Stimulated activated CD4-positive, alpha-beta T cell treated with anti-CD3 and anti-CD28 coated beads, Interleukin-15, amount 100 ng/mL, for 24 hours (primary cell): ENCODE measurements at regions not wholly inside any gene's neighbourhood (a gene's known extent, or its start where the extent isn't known, plus 50 kb on each side); places are given as distances from the start of the nearest gene placed in this dataset.

Experiments used
- DNase-seq: peaks from one replicate; pipeline ENCODE4 v3.0.0-alpha.2; 2020

DNA sequence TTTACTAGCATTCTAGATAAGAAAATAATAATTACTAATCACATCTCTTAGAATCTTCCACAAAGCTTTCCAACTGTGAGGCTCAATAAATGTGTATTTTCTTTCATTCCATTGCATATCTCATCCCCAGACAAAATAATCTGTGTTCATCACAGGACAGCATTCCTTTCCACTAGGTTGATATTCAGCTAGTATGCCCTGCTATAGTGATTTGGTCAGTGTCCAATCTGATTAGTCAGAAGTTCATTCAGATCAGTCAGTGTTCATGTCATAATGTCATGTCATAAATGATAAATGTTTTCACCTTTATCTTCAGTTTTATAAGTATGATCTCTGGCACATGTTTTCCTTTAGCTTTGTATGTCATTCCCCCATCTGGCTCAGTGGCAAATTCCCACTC is 611.4 kb downstream of the KCTD8 start:
- DNase-seq, result no peak

DNA sequence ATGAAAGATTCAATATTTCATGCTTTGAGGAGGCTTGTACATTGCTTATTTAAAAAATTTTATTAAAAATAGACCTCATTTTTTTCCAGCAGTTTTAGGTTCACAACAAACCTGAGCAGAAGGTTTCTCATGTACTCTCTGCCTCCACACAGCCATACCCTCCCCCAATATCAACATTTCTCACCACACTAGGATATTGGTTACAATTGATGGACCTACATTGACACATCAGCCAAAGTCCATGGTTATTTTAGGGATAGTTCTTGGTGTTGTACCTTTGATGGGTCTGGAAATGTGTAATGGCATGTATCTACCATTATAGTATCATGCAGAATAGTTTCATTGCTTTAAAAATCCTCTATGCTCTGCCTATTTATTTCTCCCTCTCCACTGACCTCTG is 611.0 kb downstream of the KCTD8 start:
- DNase-seq, result no peak

DNA sequence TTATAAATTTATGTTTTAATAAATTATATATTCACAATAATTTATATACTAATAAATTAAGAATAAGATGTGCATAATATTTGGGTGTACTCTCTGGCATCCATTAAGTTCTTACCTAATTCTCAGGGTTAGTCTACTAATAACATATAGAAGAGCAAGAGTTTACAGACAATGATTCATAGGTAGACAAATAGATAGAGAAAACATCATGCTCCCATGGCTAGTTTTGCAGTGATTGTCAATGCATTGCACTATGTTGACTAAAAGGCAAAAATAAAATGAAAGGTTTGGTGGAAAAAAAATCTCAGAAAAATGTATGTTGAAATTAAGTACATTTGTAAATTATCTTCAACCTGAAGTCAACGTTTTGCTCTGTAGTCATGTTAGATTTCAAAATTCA is 606.0 kb downstream of the KCTD8 start:
- DNase-seq, result no peak

GRCh38 chr4:43843501-43843900 is 605.1 kb downstream of the KCTD8 start:
- DNase-seq, result no peak

DNA sequence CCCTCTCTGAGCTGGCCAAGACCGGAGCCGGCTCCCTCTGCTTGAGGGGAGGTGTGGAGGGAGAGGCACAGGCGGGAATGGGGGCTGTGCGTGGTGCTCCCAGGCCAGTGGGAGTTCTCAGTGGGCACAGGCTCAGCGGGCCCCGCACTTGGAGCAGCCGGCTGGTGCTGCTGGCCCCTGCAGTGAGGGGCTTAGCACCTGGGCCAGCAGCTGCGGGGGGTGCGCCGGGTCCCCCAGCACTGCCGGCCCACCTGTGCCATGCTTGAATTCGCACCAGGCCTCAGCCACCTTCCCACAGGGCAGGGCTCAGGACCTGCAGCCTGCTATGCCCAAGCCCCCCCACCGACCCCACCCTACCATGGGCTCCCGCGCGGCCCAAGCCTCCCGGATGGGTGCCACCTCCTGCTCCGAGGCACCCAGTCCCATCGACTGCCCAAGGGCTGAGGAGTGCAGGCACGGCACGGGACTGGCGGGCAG is 602.5 kb downstream of the KCTD8 start:
- DNase-seq, result no peak

DNA sequence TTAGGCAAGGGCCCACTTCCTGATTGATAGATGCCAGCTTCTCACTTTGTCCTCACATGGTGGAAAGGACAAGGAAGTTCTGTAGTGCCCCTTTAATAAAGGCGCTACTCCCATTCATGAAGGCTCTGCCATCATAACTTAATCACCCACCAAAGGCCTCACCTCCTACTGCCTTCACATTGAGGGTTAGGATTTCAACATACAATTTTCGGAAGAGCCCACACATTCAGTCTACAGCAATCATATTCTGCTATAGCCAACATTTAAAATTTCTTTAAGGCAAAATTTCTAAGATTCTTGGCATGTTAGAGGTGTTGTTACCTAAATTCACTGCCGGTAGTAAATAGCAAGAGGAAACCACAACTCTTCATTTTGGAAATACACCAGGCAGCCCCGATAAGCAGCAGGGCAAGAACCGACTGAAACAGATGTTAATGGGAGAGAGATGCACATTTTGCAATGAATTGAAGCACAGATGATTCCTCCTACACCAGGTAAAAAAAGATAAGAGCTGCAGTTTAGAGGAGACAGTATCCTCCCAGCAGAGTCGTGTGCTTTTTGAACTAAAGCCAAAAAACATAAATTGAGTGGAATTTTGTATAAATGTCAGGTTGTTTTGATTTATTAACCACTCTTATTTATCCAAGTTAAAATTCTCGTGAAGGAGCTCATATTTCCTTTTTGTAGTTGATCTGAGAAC is 594.9 kb downstream of the KCTD8 start:
- no peak for DNase-seq

- no peak for DNase-seq
Measured at GRCh38 chr4:43855283-43855682, 593.3 kb downstream of the KCTD8 start.

- DNase-seq, result no peak
Measured at GRCh38 chr4:43864616-43865146, 583.9 kb downstream of the KCTD8 start.

DNA sequence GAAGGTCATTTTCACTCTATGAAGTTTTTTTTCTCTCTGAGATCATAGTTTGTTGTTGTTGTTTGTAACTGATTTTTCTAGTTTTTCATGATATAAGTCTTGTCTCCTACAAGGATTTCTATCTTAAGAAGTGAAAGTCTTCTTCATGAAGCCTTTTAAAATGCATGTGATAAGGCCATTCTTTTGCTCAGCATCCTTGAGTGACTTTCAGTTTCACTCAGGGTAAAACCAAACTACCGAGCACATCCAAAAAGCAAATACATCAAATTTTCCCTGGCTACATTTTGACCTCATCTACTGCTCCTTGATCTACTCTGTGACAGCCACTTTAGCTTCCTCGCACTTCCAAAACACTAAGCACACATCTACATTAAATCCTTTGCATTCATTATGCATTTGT is 580.7 kb downstream of the KCTD8 start:
- DNase-seq, result no peak

- DNase-seq, result no peak
Measured at GRCh38 chr4:43875655-43876054, 573.0 kb downstream of the KCTD8 start.

- no peak for DNase-seq
Measured at GRCh38 chr4:43882470-43882869, 566.1 kb downstream of the KCTD8 start.

DNA sequence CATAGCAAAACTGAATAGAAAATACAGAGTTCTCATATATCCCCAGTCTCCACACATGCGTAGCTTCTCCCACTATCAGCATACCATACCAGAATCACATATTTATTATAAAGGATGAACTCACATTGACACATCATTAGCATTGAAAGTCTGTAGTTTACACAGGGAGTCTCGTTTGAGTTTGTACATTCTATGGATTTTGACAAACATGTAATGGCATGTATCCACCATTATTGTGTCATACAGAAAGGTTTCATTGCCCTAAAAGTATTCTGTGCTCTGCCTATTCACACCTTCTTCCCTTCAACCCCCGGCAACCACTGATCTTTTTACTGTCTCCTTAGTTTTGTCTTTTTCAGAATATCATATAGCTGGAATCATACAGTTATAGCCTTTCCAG is 562.4 kb downstream of the KCTD8 start:
- no peak for DNase-seq

DNA sequence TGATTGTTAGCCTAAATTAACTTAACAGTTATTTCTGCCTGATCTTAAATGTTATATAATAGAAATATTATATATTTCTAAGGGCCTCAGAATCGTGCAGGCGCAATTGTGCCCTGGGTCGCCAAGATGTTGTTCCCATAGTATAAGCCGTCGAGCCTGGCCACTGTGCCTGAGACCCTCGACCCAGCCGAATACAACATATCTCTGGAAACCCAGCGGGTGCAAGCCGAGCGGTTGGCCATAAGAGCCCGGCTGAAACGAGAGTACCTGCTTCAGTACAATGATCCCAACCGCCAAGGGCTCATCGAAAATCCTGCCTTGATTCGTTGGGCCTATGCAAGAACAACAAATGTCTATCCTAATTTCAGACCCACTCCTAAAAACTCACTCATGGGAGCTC is 549.8 kb downstream of the KCTD8 start:
- DNase-seq, result no peak

- DNase-seq, result no peak
Measured at GRCh38 chr4:43903456-43903855, 545.2 kb downstream of the KCTD8 start.

GRCh38 chr4:43918377-43918776 is 530.2 kb downstream of the KCTD8 start:
- no peak for DNase-seq

DNA sequence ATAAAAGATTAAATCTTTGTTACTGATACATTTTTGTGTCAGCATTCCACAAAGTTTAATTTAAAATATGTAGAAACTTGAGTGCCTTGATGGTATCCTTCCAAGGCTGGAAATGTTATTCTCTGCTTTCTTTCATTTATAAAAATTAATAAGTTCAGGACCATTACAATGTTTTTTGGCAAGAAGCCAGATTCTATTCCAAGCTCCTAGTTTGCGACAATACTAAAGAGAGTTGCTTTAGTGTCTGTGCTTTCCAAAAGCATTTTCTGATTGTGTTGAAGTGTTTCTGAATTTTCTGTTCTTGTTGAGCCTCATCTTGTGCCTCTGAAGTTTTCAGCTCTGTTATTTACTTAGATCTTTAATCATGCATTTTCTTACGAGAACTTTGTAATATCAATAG is 516.2 kb downstream of the KCTD8 start:
- DNase-seq, result no peak

DNA sequence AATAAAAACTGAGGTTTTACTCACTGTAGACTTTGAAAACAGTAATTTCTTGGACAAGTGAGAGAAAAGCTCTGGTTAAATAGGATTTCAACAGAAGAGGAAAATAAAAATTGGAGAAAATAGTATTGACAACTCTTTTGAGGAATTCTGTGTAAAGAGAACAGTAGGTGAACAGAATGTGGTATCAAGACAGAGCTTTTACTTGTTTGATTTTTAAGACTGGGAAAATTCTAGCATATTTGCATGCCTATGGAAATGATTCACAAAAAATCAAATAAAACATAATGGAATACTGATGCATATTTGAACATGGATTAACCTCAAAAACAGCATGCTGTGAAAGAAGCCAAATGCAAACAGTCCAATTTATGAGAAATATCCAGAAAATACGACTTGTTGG is 504.6 kb downstream of the KCTD8 start:
- no peak for DNase-seq

- DNase-seq, result no peak
Measured at GRCh38 chr4:43959976-43960375, 488.6 kb downstream of the KCTD8 start.

- no peak for DNase-seq
Measured at GRCh38 chr4:43968011-43968410, 480.6 kb downstream of the KCTD8 start.

DNA sequence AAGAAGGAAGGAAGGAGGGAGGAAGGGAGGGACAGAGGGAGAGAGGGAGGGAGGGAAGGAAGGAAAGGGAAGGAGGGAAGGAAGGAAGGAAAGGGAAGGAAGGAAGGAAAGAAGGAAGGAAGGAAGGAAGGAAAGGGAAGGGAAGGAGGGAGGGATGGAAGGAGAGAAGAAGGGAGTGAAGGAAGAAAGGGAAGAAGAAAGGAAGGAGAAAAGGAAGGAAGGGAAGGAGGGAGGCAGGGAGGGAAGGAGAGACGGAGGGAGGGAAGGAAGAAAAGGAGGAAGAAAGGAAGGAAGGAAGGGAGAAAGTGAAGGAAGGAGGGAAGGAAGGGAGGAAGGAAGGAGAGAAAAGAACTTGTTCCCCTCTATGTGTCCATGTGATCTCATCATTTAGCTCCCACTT is 465.0 kb downstream of the KCTD8 start:
- DNase-seq, result no peak

DNA sequence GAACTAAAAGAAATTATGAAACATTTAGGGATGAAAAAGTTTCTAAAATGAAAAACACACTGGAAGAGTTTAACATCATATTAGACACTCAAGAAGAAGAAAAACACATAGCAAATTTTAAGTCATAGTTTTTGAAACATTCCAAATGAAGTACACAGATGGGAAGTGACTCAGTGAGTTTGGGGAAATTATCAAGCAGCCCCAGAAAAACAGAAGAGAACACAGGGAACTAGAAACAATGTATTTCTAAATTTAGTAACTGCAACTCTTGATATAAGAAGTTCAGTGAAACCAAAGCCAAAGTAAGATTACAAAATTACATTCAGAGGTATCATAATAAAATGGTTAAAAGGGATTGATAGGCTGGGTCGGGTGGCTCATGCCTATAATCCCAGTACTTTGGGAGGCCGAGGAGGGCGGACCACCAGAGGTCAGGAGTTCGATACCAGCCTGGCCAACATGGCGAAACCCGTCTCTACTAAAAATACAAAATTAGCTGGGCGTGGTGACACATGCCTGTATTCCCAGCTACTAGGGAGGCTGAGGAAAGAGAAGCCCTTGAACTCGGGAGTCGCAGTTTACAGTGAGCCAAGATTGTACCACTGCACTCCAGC is 461.2 kb downstream of the KCTD8 start:
- DNase-seq, result no peak

DNA sequence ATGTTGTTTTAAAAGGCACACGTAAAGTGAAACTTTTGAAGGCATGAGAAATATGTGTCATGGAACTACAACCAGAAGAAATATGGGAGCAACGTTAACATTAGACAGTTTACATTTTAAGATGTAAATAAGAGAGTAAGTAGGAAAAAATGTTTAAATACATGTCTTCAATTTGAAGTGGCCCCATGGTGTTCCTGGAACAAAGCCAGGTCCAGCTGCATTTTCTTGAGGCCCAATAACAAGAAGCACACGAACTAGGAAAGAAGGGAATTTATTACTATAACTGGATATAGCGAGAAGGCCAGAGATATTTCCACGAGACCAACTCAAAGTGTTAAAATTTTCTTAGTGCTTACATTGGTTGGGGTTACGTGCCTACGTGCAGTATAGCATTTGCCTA is 458.1 kb downstream of the KCTD8 start:
- no peak for DNase-seq

GRCh38 chr4:43990963-43991362 is 457.6 kb downstream of the KCTD8 start:
- DNase-seq, result no peak

DNA sequence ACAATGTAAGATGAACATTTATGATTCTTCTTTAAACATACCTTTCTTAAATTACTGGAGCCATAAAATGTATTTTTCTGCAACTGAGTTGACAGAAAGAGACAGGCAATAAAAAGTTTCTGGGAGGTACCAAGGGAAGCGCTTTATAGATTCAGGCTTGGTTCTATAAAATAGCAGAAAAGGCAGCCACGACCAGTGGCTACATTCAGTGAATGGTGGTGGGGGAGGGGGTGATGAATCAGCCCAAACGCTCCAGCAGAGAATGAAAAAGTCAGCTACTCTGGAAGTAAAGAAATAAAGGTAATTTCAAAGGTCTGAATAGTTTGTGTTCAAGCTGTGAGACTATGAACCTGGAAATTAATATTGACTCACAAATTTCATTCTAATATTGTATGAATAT is 456.1 kb downstream of the KCTD8 start:
- no peak for DNase-seq
